ENCODE measurements at regions not wholly inside any gene's neighbourhood (a gene's known extent, or its start where the extent isn't known, plus 50 kb on each side); places are given as distances from the start of the nearest gene placed in this dataset.
"Not testable (repeated sequence)": the region's sequence is repeated elsewhere in the genome, so short reads cannot be mapped to it uniquely, and the experiment has no call there.

DNA sequence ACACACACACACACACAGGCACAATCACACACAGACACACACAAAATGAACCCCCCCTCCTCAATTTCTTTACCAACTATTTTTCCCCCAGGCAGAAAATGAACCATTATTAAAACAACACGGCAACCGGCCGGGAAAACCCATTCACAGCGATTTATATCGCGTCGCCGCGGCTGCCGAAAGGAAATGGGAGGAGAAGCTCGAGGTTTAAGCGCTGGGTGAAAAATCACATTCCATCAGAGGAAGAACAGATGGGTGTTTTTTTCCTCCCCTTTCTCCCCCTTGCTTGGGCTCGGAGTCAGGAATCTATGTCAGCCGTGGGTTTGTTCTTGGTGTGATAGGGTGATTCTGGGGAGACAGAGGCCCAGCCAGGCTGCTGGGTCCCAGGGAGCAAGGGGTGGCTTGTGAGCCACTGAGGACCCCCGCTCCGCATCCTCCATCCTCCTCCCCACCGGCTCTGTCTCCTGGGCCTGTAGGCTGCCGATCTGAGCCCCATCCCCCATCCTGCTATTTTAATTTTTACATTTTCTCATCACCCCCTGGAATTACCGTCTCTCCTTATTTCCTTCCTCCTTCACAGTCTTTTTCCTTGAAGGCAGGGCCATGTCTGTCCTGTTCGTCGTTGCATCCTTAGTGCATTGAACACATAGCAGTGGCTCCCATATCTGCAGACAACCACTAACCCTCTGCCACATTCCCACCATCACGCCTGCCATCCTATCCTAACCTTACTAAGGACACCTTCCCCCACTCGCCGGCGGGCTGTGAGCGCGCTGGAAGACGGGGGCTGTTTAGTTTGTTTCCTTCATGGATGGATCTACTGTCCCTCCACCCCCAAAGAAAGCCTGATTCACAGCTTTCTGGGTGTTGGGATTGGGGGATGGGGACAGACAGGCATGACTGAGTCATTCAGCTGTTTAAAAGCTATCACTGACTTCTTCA is 137.7 kb downstream of the CRLF3 start:
- peak in 1 of 2 experiments; percentile 31 for DNase-seq (ENCODE audit: low read depth in 2 of 2)

DNA sequence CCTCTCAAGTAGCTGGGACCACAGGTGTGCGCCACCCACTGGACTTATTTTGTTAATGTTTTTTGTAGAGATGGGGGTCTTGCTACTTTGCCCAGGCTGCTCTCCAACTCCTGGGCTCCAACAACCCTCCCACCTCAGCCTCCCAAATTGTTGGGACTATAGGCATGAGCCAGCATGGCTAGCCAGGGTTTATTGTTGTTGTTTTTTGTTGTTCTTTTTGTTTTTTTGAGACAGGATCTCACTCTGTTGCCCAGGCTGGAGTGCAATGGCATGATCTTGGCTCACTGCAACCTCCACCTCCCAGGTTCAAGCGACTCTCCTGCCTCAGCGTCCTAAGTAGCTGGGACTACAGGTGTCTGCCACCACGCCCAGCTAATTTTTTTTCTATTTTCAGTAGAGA is 142.2 kb downstream of the CRLF3 start:
- DNase-seq (ENCODE audit: low read depth in 2 of 2), result not testable (repeated sequence)

DNA sequence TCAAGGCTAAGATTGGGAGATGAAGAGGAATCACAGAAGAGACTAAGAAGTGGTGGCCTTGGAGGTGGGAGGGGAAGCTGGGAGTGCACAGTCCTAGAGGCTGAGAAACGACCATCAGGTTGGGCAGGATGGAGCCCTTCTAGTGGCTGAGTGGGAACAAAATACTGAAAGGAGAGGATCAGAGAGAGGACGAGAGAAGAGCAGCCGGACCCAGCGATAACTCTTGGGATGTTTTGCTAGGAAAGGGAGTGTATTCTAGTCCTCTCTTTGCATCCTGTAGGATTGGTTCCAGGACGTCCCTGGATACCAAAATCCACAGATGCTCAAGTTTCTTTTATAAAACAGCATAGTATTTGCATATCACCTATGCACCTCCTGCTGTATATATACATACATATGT is 143.8 kb downstream of the CRLF3 start:
- DNase-seq (ENCODE audit: low read depth in 2 of 2), result not testable (repeated sequence)

DNA sequence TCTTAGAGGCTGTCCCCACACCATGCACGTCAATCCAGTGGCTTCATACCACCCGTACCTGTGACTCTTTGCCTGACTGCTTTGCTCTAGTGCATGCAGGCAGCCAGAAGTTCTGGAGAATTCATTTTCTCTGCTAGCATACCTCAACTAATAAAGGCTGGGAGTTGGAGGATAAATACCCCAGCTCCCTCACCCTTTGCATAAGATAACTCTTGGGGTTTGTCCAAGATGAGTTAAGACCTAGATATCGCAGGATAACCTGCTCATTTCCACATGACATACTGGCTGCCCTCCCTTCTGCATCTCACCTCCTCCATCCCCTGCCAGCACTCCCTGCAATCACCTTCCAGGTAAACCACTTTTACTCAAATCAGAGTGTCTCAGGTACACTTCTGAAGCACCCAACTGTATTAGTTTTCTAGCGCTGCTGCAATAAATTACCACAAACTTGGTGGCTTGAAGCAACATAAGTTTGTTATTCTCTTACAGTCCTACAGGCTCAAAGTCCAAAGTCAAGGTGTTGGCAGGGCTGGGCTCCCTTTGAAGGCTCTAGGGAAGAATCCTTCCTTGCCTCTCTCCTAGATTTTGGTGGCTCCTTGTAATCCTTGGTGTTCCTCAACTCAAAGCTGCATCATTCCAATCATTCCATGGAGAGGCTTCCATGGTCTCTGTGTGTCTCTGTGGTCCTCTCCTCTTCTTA is 146.8 kb downstream of the CRLF3 start:
- no peak for DNase-seq (ENCODE audit: low read depth in 2 of 2)

DNA sequence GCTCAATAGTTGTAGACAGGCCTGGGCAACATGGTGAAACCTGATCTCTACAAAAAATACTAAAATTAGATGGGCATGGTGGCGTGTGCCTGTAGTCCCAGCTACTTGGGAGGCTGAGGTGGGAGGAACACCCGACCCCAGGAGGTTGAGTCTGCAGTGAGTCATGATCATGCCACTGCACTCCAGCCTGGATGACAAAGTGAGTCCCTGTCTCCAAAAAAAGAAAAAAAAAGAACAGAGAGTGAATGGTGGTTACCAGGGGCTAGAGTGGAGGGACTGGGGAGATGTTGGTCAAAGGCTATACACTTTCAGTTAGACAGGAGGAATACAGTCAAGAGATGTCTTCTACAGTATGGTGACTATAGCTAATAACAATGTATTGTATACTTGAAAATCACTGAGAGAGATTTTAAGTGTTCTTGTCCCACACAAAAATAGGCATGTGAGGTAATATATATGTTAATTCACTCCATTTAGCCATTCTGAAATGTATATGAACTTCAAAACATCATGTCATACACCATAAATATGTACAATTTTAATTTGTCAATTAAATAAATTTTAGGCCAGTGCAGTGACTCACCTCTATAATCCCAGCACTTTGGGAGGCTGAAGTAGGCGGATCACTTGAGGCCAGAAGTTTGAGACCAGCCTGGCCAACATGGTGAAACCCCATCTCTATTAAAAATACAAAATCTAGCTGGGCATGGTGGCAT is 148.6 kb downstream of the CRLF3 start:
- not testable (repeated sequence) for DNase-seq (ENCODE audit: low read depth in 2 of 2)

DNA sequence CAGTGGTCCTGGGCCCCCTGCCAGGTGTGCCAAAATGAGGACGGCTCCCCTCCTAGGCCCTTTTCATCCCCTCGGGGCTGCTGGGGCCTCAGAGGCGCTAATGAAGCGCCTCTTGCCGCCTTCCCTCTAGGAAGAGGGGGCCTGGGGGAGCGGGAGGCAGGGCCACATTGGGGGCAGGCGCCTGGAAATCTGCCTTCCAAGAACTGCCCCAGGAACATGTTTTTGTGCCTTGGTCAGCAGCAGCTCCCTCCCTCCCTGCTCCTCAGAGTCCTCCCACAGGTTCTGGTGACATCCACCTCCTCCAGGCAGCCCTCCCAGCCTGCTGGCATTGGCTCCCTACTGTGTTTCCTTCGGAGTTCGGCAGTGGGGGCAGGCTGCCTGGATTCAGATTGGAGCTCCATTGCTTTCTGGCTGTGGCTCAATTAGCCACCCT is 155.3 kb downstream of the CRLF3 start:
- not testable (repeated sequence) for DNase-seq (ENCODE audit: low read depth in 2 of 2)

DNA sequence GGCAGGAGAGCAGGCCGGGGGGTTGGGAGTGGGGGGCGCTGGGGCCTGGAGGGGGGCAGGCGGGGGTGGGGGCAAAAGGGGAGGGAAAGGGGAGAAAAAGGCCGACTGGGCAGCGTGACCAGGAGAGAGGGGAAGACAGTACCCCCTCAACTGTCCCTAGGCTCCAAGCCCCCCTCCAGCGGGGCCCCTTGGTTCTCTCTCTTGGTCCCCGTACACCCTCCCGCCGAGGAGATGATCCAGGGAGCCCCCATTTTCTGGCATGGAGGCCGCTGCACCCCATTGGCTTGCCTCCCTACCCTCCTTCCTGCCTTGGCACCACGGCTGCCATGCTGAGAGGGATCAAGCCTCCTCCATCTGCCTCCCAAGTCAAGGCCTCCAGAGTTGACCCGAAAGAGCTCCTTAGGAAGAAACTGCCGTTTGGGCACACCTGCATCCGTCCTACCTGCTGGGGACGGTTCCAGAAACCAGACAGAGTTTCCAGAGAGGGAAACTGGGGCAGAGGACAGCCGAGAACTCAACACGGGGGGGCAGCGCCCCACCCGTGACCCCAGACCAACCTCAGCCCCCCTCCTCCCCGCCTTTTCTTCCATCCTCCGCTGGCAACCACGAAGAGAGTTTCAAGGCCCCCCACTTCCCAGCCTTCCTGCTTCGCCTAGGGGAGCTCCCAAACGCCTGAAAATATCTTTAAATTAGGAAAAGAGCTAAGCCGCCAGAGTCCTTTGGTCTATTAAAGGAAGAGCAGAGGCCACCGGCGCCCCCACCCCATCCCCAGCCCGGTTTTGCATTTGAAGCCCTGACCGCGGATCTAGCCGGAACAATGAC is 155.9 kb downstream of the CRLF3 start:
- DNase-seq (ENCODE audit: low read depth in 2 of 2), result not testable (repeated sequence)

DNA sequence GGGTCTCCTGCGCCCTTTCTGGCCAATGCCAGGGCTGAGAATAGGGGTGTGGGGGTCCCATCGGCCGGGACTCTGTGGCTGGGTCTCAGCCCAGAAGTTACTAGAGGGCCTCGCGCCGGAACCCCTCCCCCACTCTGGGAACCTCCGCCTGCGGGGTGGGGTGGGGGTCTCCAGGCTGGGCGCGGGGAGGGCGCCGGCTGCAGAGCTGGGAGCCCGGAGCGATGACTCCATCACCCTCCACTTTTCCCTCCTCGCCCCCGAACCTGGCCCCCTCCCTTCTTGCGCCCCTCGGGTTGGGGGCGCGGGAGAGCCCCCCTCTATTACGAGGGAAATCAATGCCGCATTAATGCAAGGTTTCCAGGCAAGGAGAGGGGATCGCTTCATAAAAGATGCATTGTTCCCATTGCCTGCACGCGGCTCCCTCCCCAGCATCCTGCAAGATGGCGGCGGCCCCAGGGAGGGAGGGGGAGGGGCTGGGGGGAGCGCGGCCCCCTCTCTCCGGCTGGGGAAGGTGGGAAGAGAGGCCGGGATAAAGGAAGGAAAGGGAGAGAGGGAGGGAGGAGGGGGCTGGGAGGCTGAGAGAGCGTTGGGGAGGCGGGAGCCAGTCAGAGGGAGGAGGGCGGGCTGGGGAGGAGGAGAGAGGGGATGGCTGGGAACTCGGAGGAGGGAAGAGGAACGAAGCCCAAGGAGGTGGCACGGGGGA is 156.7 kb downstream of the CRLF3 start:
- DNase-seq (ENCODE audit: low read depth in 2 of 2), result peak; percentile 76 to 79

DNA sequence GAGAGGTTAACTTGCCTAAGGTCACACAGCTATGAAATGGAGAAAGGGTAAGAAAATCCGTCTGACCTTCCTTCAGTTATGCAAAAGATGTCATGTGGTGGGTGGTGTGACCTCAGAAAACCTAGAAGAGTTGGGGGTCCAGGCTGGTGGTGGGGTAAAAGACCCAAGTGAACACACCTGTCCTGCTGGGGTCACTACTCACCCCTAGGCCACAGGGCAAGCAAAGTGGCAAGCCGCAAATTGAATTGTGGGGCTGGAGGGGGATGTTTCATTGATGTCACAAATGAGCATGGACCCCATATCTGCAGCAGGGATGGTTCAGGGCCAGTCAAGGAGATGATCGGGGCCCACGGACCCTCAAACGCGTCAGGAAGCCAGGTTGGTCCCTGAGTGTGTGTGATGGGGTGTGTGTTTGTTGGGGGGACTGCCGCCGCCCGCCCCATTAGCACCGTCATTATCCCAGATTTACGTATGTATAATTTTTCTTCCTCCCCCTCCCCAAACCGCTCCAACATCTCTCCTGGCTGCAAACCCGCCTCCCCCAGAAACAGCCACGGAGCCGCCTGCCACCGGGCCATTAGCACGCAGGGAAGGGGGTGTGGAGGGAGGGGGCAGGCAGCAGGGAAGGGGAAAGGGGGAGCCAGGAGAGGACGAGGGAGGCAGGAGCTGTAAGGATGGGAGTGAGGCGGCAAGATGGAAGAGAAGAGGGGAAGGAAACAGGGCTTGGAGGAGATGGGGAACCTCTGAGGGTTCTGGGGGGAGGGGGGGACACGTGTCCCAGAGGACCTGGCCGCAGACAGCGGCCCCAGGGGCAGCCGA is 157.4 kb downstream of the CRLF3 start:
- not testable (repeated sequence) for DNase-seq (ENCODE audit: low read depth in 2 of 2)

DNA sequence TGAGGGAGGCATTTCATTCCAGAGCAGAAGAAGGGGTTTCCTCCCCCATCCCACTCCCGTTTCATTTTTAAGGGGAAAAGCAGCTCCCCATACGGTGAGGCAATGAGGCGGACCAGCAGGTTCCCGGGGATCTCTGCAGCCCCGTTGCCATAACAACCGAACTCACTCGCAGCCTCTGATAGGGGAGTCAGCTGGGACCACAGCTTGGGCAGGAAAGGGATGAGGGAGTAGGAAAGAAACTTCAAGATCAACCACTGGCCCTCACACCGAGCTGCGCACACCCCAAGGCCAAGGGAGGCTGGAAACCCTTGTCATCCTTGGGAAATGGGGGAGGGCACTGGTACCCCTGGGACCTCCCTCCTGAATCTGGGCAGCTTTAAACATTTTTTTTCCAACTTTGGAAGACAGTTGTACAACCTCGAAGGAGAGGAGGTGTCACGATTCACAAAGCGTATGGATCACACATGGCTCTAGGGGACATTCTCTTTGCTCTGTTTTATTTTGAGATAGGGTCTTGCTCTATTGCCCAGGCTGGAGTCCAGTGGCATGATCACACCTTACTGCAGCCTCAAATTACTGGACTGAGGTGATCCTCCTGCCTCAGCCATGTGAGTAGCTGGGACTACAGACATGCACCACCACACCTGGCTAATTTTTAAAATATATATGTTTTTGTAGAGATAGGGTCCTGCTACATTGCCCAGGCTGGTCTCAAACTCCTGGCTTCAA is 160.6 kb downstream of the CRLF3 start:
- DNase-seq (ENCODE audit: low read depth in 2 of 2), result not testable (repeated sequence)

DNA sequence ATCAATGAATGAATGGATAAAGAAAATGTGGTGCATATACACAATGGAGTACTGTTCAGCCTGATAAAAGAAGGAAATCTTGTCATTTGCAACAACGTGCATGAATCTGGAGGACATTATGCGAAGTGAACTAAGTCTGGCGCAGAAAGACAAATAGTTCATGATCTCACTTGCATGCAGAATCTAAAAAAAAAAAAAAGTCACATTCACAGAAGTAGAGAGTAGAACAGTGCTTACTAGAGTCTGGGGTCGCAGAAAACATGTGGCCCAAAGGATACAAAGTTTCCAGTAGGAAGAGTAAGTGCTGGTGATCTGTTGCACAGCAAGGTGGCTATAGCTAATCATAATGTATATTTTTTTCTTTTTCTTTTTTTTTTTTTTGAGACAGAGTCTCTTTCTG is 167.3 kb downstream of the CRLF3 start:
- not testable (repeated sequence) for DNase-seq (ENCODE audit: low read depth in 2 of 2)

DNA sequence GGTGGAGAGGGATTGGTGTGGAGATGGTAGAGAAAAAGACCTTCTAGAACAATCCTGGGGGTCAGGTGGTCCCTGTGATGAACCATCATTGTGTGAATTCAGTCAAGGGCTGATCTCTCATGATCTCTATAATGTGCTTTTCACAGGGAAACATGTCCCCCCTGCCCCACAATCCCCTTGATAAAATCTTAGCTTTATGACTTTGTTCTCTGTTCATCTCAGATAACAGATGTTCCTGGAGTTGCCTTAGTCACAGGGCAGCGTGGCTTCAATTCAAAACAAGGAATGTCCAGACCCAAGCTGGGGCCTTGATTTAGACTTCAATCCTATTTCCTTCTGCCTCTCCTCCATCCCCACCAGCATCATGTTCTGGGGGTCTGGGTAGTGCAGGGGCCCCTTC is 171.5 kb downstream of the CRLF3 start:
- not testable (repeated sequence) for DNase-seq (ENCODE audit: low read depth in 2 of 2)

DNA sequence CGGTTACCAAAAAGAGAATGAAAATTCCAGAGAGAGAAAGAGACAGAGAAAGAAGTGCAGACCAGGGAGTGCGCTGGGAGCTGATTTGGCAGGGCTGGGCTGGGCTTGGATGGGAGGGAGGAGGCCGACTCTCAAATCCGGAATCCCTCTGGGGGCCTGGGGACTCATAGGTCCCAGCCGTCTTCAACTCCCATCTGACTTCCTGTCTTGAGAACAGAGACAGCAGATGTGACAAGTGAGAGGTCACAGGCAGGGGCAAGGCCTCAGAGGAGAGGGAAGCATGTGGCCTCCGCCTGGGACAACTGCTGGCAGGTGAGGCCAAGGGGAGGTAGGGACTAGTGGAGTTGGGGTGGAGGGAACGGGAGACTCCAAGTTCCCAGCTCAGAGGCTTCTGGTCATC is 172.9 kb downstream of the GOSR1 start:
- DNase-seq (ENCODE audit: low read depth in 2 of 2), result not testable (repeated sequence)

DNA sequence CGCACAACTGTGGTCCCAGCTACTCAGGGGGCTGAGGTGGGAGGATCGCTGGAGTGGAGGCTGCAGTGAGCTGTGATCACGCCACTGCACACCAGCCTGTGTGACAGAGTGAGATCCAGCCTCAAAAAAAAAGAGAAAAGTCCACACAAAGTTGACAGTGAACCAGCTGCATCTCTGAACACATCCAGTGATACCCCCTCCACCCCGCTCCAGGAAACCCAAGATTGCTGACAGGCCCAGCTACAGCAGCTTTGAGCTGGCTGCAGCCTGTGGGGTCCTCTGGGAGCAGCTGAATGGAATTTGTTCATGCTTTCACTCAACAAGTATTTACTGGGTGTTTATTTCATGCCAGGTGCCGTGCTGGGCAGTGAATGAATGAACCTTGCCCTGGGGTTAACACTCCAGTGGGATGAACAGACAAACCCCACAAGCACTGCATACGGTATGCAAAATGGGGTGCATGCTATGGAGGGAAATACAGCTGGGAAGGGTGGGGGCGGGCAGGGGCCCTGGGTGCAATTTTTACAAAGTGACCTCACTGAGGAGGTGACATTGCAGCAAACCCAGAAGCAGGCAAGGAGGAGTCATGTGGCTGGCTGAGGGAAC is 170.9 kb downstream of the GOSR1 start:
- DNase-seq (ENCODE audit: low read depth in 2 of 2), result not testable (repeated sequence)

DNA sequence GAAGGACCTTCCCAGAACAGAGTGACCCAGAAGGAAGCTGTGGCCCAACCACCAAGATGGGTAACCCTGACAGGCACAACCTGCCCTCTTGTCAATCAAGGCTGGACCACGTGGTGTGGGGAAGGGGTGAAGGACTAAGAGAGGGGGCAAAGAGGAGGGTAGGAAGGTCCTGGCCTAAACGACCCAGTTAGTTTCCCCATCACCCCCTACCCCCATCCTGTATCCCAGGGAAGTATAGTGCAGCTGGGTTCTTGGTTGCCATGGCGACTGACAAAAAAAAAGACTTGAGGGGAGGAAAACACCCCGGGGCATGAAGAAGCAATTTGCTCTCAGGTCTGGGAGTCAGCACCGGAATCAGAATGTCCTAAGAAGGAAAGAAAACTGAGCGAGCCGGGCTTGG is 168.7 kb downstream of the GOSR1 start:
- DNase-seq (ENCODE audit: low read depth in 2 of 2), result not testable (repeated sequence)

DNA sequence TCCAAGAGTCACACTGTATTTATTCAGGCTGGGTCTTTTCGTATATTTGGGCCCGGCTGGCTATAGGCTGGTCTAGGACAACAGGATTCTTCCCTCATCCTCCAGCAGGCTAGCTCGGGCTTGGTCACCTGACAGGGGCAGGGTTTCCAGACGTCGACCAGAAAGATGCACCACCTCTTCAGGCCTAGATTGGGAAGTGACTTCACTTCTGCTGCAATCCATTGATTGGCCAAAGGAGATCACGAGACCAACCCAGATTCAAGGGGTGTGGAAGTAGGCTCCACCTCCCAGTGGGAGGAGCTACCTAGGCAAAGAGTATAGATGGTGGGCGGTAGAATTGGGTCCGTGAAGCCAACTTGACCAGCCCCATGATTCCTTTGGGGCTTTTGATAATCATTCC is 167.5 kb downstream of the GOSR1 start:
- DNase-seq (ENCODE audit: low read depth in 2 of 2), result not testable (repeated sequence)

DNA sequence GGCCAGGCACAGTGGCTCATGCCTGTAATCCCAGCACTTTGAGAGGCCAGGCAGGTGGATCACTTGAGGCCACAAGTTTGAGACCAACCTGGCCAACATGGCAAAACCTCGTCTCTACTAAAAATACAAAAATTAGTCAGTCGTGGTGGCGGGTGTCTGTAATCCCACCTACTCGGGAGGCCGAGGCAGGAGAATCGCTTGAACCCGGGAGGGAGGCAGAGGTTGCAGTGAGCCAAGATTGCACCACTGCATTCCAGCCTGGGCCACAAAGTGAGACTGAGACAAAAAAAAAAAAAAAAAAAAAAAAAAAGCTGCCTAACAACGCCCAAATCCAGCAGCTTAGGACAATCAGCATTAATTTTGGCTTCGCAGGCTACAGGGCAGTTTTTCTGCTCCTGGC is 167.1 kb downstream of the GOSR1 start:
- DNase-seq (ENCODE audit: low read depth in 2 of 2), result not testable (repeated sequence)

DNA sequence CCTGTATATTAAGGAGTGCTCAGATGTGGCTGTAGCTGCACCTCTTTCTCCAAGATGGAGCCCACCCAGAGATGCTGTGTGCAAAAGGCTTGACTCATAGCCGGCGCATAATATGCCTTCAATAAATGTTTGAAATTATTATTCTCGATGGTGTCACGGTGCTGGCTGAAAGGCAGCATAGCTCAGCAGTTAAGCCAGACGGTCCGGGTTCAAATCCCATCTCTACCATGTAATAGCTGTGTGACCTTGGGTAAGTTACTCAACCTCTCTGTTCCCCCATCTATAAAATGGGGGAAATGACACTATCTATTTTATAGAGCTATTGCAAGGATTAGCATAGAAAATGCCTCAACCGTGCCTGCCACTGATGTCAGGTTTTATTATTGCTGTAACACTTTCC is 164.2 kb downstream of the GOSR1 start:
- DNase-seq (ENCODE audit: low read depth in 2 of 2), result not testable (repeated sequence)

DNA sequence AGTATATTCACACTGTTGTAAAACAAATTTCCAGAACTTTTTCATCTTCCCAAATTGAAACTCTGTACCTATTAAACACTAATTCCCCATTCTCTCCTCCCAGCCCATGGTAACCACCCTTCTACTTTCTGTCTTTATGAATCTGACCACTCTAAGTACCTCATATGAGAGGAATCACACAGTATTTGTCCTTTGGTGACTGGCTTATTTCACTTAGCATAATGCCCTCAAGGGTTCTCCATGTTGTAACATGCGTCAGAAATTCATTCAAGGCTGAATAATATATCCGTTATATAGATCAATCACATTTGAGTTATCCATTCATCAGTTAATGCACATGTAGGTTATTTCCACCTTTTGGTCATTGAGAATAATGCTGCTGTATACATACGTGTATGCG is 162.2 kb downstream of the GOSR1 start:
- DNase-seq (ENCODE audit: low read depth in 2 of 2), result not testable (repeated sequence)

Measured in fibroblast of skin of left biceps (primary cell).